Upper lobe of left lung (tissue), 6 donors: ENCODE measurements at regions not wholly inside any gene's neighbourhood (a gene's known extent, or its start where the extent isn't known, plus 50 kb on each side); places are given as distances from the start of the nearest gene placed in this dataset.

Experiments
- ATAC-seq, 2 donors: fragments of 200-7000 bp; cut with Tn5 transposase; one replicate each; pipeline ENCODE4 v1.9.1; 2022; ENCODE audit warnings: mild to moderate bottlenecking in 2 of 2, moderate library complexity in 2 of 2; ENCODE audit not compliant: low FRiP score in 2 of 2
- DNase-seq, 2 donors: peaks; one replicate each; pipeline ENCODE4 v3.0.0-alpha.2; 2019 to 2020
- H3K27ac ChIP-seq, 4 donors: fragments of 200-600 bp; sonication (generic); one replicate each; pipeline ENCODE4 v1.5.1; 2016 to 2019
- H3K27me3 ChIP-seq, 4 donors: fragments of 200-600 bp; sonication (generic); one replicate each; pipeline ENCODE4 v1.5.1; 2017 to 2019
- H3K36me3 ChIP-seq, 4 donors: fragments of 200-600 bp; sonication (generic); one replicate each; pipeline ENCODE4 v1.5.1; 2016 to 2019
- H3K4me1 ChIP-seq, 4 donors: fragments of 200-600 bp; sonication (generic); one replicate each; pipeline ENCODE4 v1.5.1; 2018 to 2019
- H3K4me3 ChIP-seq, 4 donors: fragments of 200-600 bp; sonication (generic); one replicate each; pipeline ENCODE4 v1.5.1; 2017 to 2019; ENCODE audit warnings: mild to moderate bottlenecking in 2 of 4, moderate library complexity in 1 of 4
- H3K9me3 ChIP-seq, 4 donors: fragments of 200-600 bp; sonication (generic); one replicate each; pipeline ENCODE4 v1.5.1; 2018 to 2019
- EP300 ChIP-seq, 4 donors: sonication (generic); formaldehyde crosslinking; IDR thresholded peaks; one replicate each; pipeline ENCODE4 v1.5.1; 2017; ENCODE audit warnings: antibody characterized with exemption in 4 of 4, control low read depth in 2 of 4
- POLR2A ChIP-seq, 4 donors: fragments of 450-650 bp; IDR thresholded peaks; one replicate each; pipeline ENCODE4 v1.5.1; 2016 to 2017; ENCODE audit warnings: antibody characterized with exemption in 4 of 4, mild to moderate bottlenecking in 2 of 4
- POLR2AphosphoS5 ChIP-seq, 2 donors: sonication (generic); formaldehyde crosslinking; IDR thresholded peaks; one replicate each; pipeline ENCODE4 v1.5.1; 2017; ENCODE audit warnings: antibody characterized with exemption in 2 of 2
- WGBS, 2 donors: methylation state at CpG; one replicate each; pipeline ENCODE4 v1.1.5; 2017 to 2018; 5-methylcytosine and 5-hydroxymethylcytosine counted together
- TF ChIP-seq, protein P1 (sequence below), 6 experiments: fragments of 450-650 bp in 4 of 6; fragments of 200-600 bp in 2 of 6; sonication (generic) in 2 of 6; IDR thresholded peaks; one replicate each; pipeline ENCODE4 v1.5.1; 2016 to 2019; ENCODE audit warnings: antibody characterized with exemption in 6 of 6
- donor health status: DM: no; HTN: no; CAD: no; lungs with moderate emphysema.
- donor health status: DM: no; HTN: yes; CAD: no; lungs with severe emphysema.

DNA sequence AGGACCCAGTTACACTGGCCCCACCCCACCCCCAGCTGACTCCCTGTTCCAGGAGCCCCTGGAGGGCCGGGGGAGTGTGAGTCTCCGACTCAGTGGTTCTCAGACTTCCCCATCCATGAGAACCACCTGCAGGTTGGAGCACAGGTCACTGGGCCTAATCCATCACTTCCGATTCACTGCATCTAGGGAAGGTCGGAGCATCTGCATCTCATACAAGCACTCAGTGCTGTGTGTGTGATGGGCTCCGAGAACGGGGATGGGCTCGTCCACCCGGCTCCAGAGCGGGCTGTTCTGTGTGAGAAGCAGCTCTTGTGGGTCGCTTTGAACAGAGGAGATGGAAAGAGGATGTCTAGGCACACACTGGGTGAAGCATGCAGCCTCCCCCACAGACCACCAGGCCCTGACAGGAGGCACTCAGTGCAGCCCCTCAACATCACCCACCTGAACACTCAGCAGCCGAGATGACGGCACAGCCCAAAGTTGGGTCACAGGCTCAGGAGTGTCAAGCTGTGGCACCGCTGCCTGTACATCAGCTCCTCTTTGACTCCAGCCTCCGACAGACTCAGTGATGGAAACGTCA lies 541.4 kb downstream of the BRD1 start:
- Histone ChIP-seq H3K36me3 (no peaks in the 10 kb centered on the region), H3K27me3 (no peaks in the 10 kb centered on the region), H3K4me3 (no peak overlapping the region), H3K27ac (no peak overlapping the region), H3K9me3 (no peaks in the 10 kb centered on the region), H3K4me1 (no peaks in the 10 kb centered on the region)
- WGBS, 2 donors = 73 to 86% methylated on average over 15 of the region's 15 CpGs
- no peak for ATAC-seq
- no peak for DNase-seq
- TF ChIP-seq POLR2A (IDR thresholded peaks at IDR 0.05) (no peak), POLR2AphosphoS5 (IDR thresholded peaks at IDR 0.05) (no peak), EP300 (IDR thresholded peaks at IDR 0.05) (no peak)
- TF ChIP-seq, protein P1, sequence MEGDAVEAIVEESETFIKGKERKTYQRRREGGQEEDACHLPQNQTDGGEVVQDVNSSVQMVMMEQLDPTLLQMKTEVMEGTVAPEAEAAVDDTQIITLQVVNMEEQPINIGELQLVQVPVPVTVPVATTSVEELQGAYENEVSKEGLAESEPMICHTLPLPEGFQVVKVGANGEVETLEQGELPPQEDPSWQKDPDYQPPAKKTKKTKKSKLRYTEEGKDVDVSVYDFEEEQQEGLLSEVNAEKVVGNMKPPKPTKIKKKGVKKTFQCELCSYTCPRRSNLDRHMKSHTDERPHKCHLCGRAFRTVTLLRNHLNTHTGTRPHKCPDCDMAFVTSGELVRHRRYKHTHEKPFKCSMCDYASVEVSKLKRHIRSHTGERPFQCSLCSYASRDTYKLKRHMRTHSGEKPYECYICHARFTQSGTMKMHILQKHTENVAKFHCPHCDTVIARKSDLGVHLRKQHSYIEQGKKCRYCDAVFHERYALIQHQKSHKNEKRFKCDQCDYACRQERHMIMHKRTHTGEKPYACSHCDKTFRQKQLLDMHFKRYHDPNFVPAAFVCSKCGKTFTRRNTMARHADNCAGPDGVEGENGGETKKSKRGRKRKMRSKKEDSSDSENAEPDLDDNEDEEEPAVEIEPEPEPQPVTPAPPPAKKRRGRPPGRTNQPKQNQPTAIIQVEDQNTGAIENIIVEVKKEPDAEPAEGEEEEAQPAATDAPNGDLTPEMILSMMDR (IDR thresholded peaks at IDR 0.05) = no peak

DNA sequence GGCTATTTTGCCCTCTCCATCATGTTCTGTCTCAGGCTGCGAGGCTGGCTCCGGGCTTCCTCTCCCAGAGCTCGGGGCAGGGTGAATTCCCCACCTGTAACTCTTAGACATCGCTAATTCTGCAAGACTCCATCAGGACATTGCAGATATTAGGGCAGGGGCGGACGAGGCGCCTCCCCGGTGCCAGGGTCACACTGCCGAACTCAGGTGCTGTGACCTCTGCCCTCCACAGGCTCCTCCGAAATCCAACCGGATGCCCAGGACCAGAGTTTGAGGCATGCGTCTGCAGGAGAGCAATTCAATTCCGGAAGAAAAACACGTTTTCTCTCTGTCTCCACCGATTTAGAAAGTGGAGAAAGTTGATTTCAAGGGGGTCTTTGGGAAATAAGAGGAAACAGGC lies 542.7 kb downstream of the BRD1 start:
- Histone ChIP-seq H3K36me3 (no peaks in the 10 kb centered on the region), H3K9me3 (no peaks in the 10 kb centered on the region), H3K27ac (no peak overlapping the region), H3K4me1 (no peaks in the 10 kb centered on the region), H3K27me3 (no peaks in the 10 kb centered on the region), H3K4me3 (no peak overlapping the region)
- TF ChIP-seq EP300 (IDR thresholded peaks at IDR 0.05) = no peak
- no peak for TF ChIP-seq POLR2A (IDR thresholded peaks at IDR 0.05)
- no peak for TF ChIP-seq POLR2AphosphoS5 (IDR thresholded peaks at IDR 0.05)
- TF ChIP-seq, protein P1 (IDR thresholded peaks at IDR 0.05) = no peak
- WGBS, 2 donors = 77 to 79% methylated on average over 15 of the region's 15 CpGs
- ATAC-seq (no peak), DNase-seq (no peak)

DNA sequence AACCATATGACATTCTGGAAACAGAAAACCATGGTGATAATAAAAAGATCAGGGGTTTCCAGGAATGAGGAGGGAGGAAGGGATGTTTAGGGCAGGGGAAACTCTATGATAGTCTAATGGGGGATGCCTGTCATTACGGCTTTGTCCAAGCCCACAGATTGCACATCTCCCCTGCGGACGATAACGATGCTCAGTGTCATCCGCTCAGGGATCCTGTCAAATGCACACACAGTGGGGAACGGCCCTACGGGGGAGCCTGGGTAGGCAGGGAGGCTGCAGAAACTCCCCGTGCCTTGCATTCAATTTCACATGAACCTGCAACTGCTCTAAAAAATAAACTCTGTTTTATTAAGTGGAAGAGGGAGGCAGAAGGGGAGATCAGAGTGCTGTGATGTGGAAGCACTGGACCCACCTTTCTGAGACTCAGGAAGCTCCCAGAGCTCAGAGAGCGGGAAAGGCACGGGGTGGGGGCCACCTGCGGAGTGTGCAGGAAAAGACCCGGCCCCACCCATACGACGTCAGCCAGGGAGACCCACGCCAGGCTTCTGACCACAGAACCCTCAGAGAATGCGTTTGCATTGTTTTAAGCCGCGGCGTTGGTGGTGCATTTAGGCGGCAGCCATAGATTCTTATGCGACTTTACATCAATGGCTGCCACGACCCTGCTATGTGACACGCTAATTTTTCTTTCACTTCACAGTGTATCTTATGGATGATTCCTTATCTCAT lies 543.5 kb downstream of the BRD1 start:
- WGBS, 2 donors = 65 to 69% methylated on average over 19 to 23 of the region's 23 CpGs
- Histone ChIP-seq H3K27me3 (no peaks in the 10 kb centered on the region), H3K4me3 (no peak overlapping the region), H3K9me3 (no peaks in the 10 kb centered on the region), H3K4me1 (no peaks in the 10 kb centered on the region), H3K36me3 (no peaks in the 10 kb centered on the region), H3K27ac (no peak overlapping the region)
- ATAC-seq (no peak), DNase-seq (no peak)
- TF ChIP-seq POLR2A (IDR thresholded peaks at IDR 0.05) (no peak), EP300 (IDR thresholded peaks at IDR 0.05) (no peak), POLR2AphosphoS5 (IDR thresholded peaks at IDR 0.05) (no peak)
- TF ChIP-seq, protein P1 (IDR thresholded peaks at IDR 0.05) = no peak

DNA sequence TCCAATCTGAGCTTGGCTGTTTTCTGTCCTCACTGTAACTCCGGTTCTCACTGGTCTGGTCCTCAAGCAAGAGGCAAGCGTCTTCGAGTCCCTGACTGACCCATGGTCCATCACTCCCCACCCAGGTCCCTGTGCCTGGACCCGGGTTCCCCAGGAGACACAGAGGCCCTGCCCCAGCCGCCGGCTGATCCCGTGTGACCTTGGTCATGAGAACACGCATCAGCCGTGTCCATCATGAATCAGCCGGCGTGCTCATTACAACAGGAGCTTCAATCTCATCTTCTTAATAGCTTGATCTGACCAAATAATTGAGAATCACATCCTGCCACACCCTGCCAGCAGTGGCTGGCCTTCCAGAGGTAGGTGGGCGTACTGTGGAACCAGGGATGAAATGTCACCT lies 545.1 kb downstream of the BRD1 start:
- no peaks in the 10 kb centered on the region for H3K36me3 ChIP-seq
- no peak overlapping the region for H3K4me3 ChIP-seq
- TF ChIP-seq, protein P1 (IDR thresholded peaks at IDR 0.05) = no peak
- TF ChIP-seq POLR2A (IDR thresholded peaks at IDR 0.05) (no peak), EP300 (IDR thresholded peaks at IDR 0.05) (no peak), POLR2AphosphoS5 (IDR thresholded peaks at IDR 0.05) (no peak)
- no peaks in the 10 kb centered on the region for H3K27me3 ChIP-seq
- no peaks in the 10 kb centered on the region for H3K4me1 ChIP-seq
- no peaks in the 10 kb centered on the region for H3K9me3 ChIP-seq
- DNase-seq = no peak
- ATAC-seq = no peak
- H3K27ac ChIP-seq = no peak overlapping the region
- 84 to 86% methylated on average over 5 to 12 of the region's 12 CpGs for WGBS, 2 donors
